ENCODE measurements at regions not wholly inside any gene's neighbourhood (a gene's known extent, or its start where the extent isn't known, plus 50 kb on each side); places are given as distances from the start of the nearest gene placed in this dataset.

GRCh38 chr16:60329108-60329507 lies 1595.0 kb upstream of the GOT2 start:
- TF ChIP-seq CTCF (IDR thresholded peaks at IDR 0.05) (no peak), POLR2AphosphoS5 (IDR thresholded peaks at IDR 0.05) (no peak)

All from prostate gland (tissue), 2 donors.